Esophagus muscularis mucosa (tissue), 4 donors: ENCODE measurements at regions not wholly inside any gene's neighbourhood (a gene's known extent, or its start where the extent isn't known, plus 50 kb on each side); places are given as distances from the start of the nearest gene placed in this dataset.
A peak's percentile ranks its signal among the peaks of the same experiment; 100 is the strongest.

Source experiments
- DNase-seq: peaks from one replicate; pipeline ENCODE4 v3.0.0-alpha.2; 2017; ENCODE audit errors: extremely low spot score
- H3K27ac ChIP-seq, 4 donors: fragments of 200-600 bp; sonication (generic); replicated peaks in 1 of 4; 1 replicate in 3 of 4; 2 replicates in 1 of 4; pipeline ENCODE4 v1.5.1; 2016 to 2019; ENCODE audit warnings: mild to moderate bottlenecking in 1 of 4
- H3K27me3 ChIP-seq, 4 donors: fragments of 200-600 bp; sonication (generic); one replicate each; pipeline versions ENCODE4 v1.5.1 to v1.6.0; 2016 to 2019
- H3K36me3 ChIP-seq, 4 donors: fragments of 200-600 bp; sonication (generic); one replicate each; pipeline ENCODE4 v1.5.1; 2016 to 2019
- H3K4me1 ChIP-seq, 4 donors: fragments of 200-600 bp; sonication (generic); one replicate each; pipeline ENCODE4 v1.5.1; 2016 to 2019
- H3K4me3 ChIP-seq, 4 donors: fragments of 200-600 bp; sonication (generic); 1 replicate in 2 of 4; 2 replicates in 2 of 4; pipeline ENCODE4 v1.5.1; 2016 to 2019; ENCODE audit warnings: mild to moderate bottlenecking in 4 of 4, moderate library complexity in 1 of 4
- H3K9me3 ChIP-seq, 4 donors: fragments of 200-600 bp; sonication (generic); 1 replicate in 3 of 4; 2 replicates in 1 of 4; pipeline ENCODE4 v1.5.1; 2016 to 2019
- CTCF ChIP-seq, 3 experiments: fragments of 200-600 bp in 2 of 3; fragments of 450-650 bp in 1 of 3; sonication (generic) in 2 of 3; IDR thresholded peaks; one replicate each; pipeline ENCODE4 v1.5.1; 2017 to 2019; ENCODE audit warnings: antibody characterized with exemption in 3 of 3, mild to moderate bottlenecking in 2 of 3, moderate library complexity in 1 of 3
- EP300 ChIP-seq: sonication (generic); formaldehyde crosslinking; IDR thresholded peaks from one replicate; pipeline ENCODE4 v1.6.1; 2017; ENCODE audit warnings: antibody characterized with exemption
- POLR2A ChIP-seq: fragments of 450-650 bp; IDR thresholded peaks from one replicate; pipeline ENCODE4 v1.6.1; 2017; ENCODE audit warnings: antibody characterized with exemption, moderate library complexity, mild to moderate bottlenecking, low read depth
- POLR2AphosphoS5 ChIP-seq, 2 donors: sonication (generic); formaldehyde crosslinking; IDR thresholded peaks; one replicate each; pipeline ENCODE4 v1.6.1; 2017; ENCODE audit warnings: antibody characterized with exemption in 2 of 2
- WGBS: methylation state at CpG from one replicate; pipeline ENCODE4 v1.1.5; 2018; 5-methylcytosine and 5-hydroxymethylcytosine counted together
- intact Hi-C: fragments of 100-400 bp; cut with DNase I; formaldehyde crosslinking; loops from one replicate; pipeline ENCODE4 v1.15.1; 2023

GRCh38 chr3:55164876-55165275 is 237.0 kb upstream of the LRTM1 start:
- TF ChIP-seq EP300 (no peak), CTCF (IDR thresholded peaks at IDR 0.05) (no peak), POLR2AphosphoS5 (IDR thresholded peaks at IDR 0.05) (no peak), POLR2A (no peak)
- Histone ChIP-seq H3K4me3 (no peak overlapping the region), H3K9me3 (no peaks in the 10 kb centered on the region), H3K27me3 (no peaks in the 10 kb centered on the region), H3K36me3 (no peaks in the 10 kb centered on the region), H3K4me1 (peaks cover 0 to 28% (median 18%) of the 10 kb centered on the region in 4 donors), H3K27ac (no peak overlapping the region)
- no peak for DNase-seq
- WGBS = 88% methylated on average over 1 of the region's 1 CpG
- intact Hi-C loops = loop anchor here (5.0 kb wide), 1 partner anchor 213 kb away; no protein-coding TSS in a partner anchor

GRCh38 chr3:55164191-55164590 is 236.3 kb upstream of the LRTM1 start:
- no peak overlapping the region for H3K4me3 ChIP-seq
- intact Hi-C loops = no loop called here

GRCh38 chr3:55163421-55163820 is 235.6 kb upstream of the LRTM1 start:
- Histone ChIP-seq H3K4me3 (no peak overlapping the region), H3K9me3 (no peaks in the 10 kb centered on the region), H3K27me3 (no peaks in the 10 kb centered on the region), H3K36me3 (no peaks in the 10 kb centered on the region), H3K27ac (no peak overlapping the region), H3K4me1 (peaks cover 0 to 15% (median 14%) of the 10 kb centered on the region in 4 donors)
- 88% methylated on average over 5 of the region's 5 CpGs for WGBS
- intact Hi-C loops = no loop called here
- no peak for TF ChIP-seq POLR2A
- TF ChIP-seq EP300 = no peak
- no peak for TF ChIP-seq CTCF (IDR thresholded peaks at IDR 0.05)
- DNase-seq = peak; percentile 55

More at GRCh38 chr3:55164191-55164590, 236.3 kb upstream of the LRTM1 start:
- Histone ChIP-seq H3K4me1 (peaks cover 0 to 21% (median 14%) of the 10 kb centered on the region in 4 donors), H3K27me3 (no peaks in the 10 kb centered on the region), H3K27ac (no peak overlapping the region), H3K36me3 (no peaks in the 10 kb centered on the region), H3K9me3 (no peaks in the 10 kb centered on the region)
- no peak for DNase-seq
- no peak for TF ChIP-seq EP300
- TF ChIP-seq CTCF (IDR thresholded peaks at IDR 0.05) = no peak
- no peak for TF ChIP-seq POLR2A
- TF ChIP-seq POLR2AphosphoS5 (IDR thresholded peaks at IDR 0.05) = no peak

- 70% methylated on average over 3 of the region's 3 CpGs for WGBS
- no peaks in the 10 kb centered on the region for H3K9me3 ChIP-seq
- no peaks in the 10 kb centered on the region for H3K27me3 ChIP-seq
- no peaks in the 10 kb centered on the region for H3K36me3 ChIP-seq
- H3K4me3 ChIP-seq = no peak overlapping the region
- DNase-seq = peak; percentile 62
- peaks cover 0 to 7% (median 4%) of the 10 kb centered on the region in 4 donors for H3K4me1 ChIP-seq
- TF ChIP-seq POLR2A (no peak), EP300 (no peak), CTCF (IDR thresholded peaks at IDR 0.05) (no peak), POLR2AphosphoS5 (IDR thresholded peaks at IDR 0.05) (no peak)
- intact Hi-C loops = no loop called here
- no peak overlapping the region for H3K27ac ChIP-seq
Observed at GRCh38 chr3:55162031-55162795, 234.4 kb upstream of the LRTM1 start.
